H9 (cell line): ENCODE measurements at regions not wholly inside any gene's neighbourhood (a gene's known extent, or its start where the extent isn't known, plus 50 kb on each side); places are given as distances from the start of the nearest gene placed in this dataset.

Experiments used
- DNase-seq: peaks from one replicate; pipeline ENCODE4 v3.0.0-alpha.2; 2017
- H2AFZ ChIP-seq: one replicate; pipeline ENCODE4 v1.6.1; 2013; ENCODE audit warnings: mild to moderate bottlenecking, low read length, control low read depth, moderate library complexity
- H2AK5ac ChIP-seq: 2 replicates; pipeline ENCODE4 v1.6.1; 2013; ENCODE audit warnings: low read length, control low read depth, mixed read lengths; ENCODE audit not compliant: insufficient read length
- H2BK120ac ChIP-seq: one replicate; pipeline ENCODE4 v1.6.1; 2013; ENCODE audit warnings: low read depth, mild to moderate bottlenecking, low read length, control low read depth, inconsistent platforms; ENCODE audit not compliant: poor library complexity, severe bottlenecking
- H2BK12ac ChIP-seq: 2 replicates; pipeline ENCODE4 v1.6.1; 2013; ENCODE audit warnings: low read length, control low read depth, mixed read lengths, low read depth; ENCODE audit not compliant: insufficient read length
- H2BK15ac ChIP-seq: 2 replicates; pipeline ENCODE4 v1.6.1; 2013; ENCODE audit warnings: low read depth, low read length, control low read depth
- H2BK20ac ChIP-seq: one replicate; pipeline ENCODE4 v1.6.1; 2013; ENCODE audit warnings: low read depth, mild to moderate bottlenecking, low read length, control low read depth, inconsistent platforms; ENCODE audit not compliant: poor library complexity, severe bottlenecking
- H2BK5ac ChIP-seq: 2 replicates; pipeline ENCODE4 v1.6.1; 2013; ENCODE audit warnings: low read length, control low read depth, mixed read lengths; ENCODE audit not compliant: insufficient read length
- H3K14ac ChIP-seq: 2 replicates; pipeline ENCODE4 v1.6.1; 2013; ENCODE audit warnings: low read length, control low read depth; ENCODE audit not compliant: insufficient read depth
- H3K18ac ChIP-seq: 2 replicates; pipeline ENCODE4 v1.6.1; 2013; ENCODE audit warnings: low read depth, mild to moderate bottlenecking, mixed read lengths, low read length, control low read depth; ENCODE audit not compliant: insufficient read length
- H3K23ac ChIP-seq: 2 replicates; pipeline ENCODE4 v1.6.1; 2013; ENCODE audit warnings: low read length, control low read depth, mixed read lengths, low read depth; ENCODE audit not compliant: insufficient read length
- H3K23me2 ChIP-seq: 2 replicates; pipeline ENCODE4 v1.6.1; 2013; ENCODE audit warnings: low read depth, mild to moderate bottlenecking, mixed read lengths, low read length, control low read depth; ENCODE audit not compliant: insufficient read length, poor library complexity, severe bottlenecking
- H3K27ac ChIP-seq: 2 replicates; pipeline ENCODE4 v1.5.1; 2013; ENCODE audit warnings: low read length, control low read depth, mixed read lengths, low read depth; ENCODE audit not compliant: insufficient read length
- H3K27me3 ChIP-seq: 2 replicates; pipeline ENCODE4 v1.6.1; 2013; ENCODE audit warnings: low read length, control low read depth, inconsistent platforms; ENCODE audit not compliant: insufficient read depth
- H3K4ac ChIP-seq: 2 replicates; pipeline ENCODE4 v1.6.1; 2013; ENCODE audit warnings: low read depth, mild to moderate bottlenecking, control low read depth, inconsistent platforms, low read length, moderate library complexity
- H3K4me1 ChIP-seq: 2 replicates; pipeline ENCODE4 v1.6.1; 2013; ENCODE audit warnings: low read length, control low read depth, inconsistent platforms; ENCODE audit not compliant: insufficient read depth
- H3K4me2 ChIP-seq: 2 replicates; pipeline ENCODE4 v1.6.1; 2013; ENCODE audit warnings: low read length, control low read depth, mixed read lengths; ENCODE audit not compliant: insufficient read length, insufficient read depth
- H3K56ac ChIP-seq: 2 replicates; pipeline ENCODE4 v1.6.1; 2013; ENCODE audit warnings: low read depth, mild to moderate bottlenecking, mixed read lengths, low read length, control low read depth; ENCODE audit not compliant: insufficient read length
- H3K79me1 ChIP-seq: 2 replicates; pipeline ENCODE4 v1.6.1; 2013; ENCODE audit warnings: low read depth, mild to moderate bottlenecking, moderate library complexity, low read length, control low read depth, inconsistent platforms; ENCODE audit not compliant: insufficient read depth, poor library complexity, severe bottlenecking
- H3K79me2 ChIP-seq: 2 replicates; pipeline ENCODE4 v1.6.1; 2013; ENCODE audit warnings: low read length, control low read depth, inconsistent platforms; ENCODE audit not compliant: insufficient read depth
- H3K9ac ChIP-seq: 2 replicates; pipeline ENCODE4 v1.6.1; 2013; ENCODE audit warnings: low read length, control low read depth, mixed read lengths; ENCODE audit not compliant: insufficient read length; ENCODE audit errors: extremely low read depth
- H3K9me3 ChIP-seq: one replicate; pipeline ENCODE4 v1.6.1; 2013; ENCODE audit warnings: low read depth, low read length, inconsistent platforms; ENCODE audit not compliant: control insufficient read depth
- H3T11ph ChIP-seq: one replicate; pipeline ENCODE4 v1.6.1; 2013; ENCODE audit warnings: mild to moderate bottlenecking, low read length, control low read depth, inconsistent platforms
- H4K20me1 ChIP-seq: one replicate; pipeline ENCODE4 v1.6.1; 2013; ENCODE audit not compliant: control insufficient read depth, insufficient read length, insufficient read depth
- H4K5ac ChIP-seq: 2 replicates; pipeline ENCODE4 v1.6.1; 2013; ENCODE audit warnings: low read depth, mild to moderate bottlenecking, mixed read lengths, low read length, control low read depth; ENCODE audit not compliant: insufficient read length
- H4K8ac ChIP-seq: replicated peaks from 2 replicates; pipeline ENCODE4 v1.6.1; 2013; ENCODE audit warnings: low read length, control low read depth, mixed read lengths, low read depth; ENCODE audit not compliant: insufficient read length
- H4K91ac ChIP-seq: 2 replicates; pipeline ENCODE4 v1.6.1; 2013; ENCODE audit warnings: low read depth, mild to moderate bottlenecking, moderate library complexity, mixed read lengths, low read length, control low read depth; ENCODE audit not compliant: insufficient read length
- H3K27ac Mint-ChIP-seq, 3 experiments: 2 replicates in 2 of 3; 3 replicates in 1 of 3; pipeline ENCODE4 v1.8.0; 2020 to 2021; ENCODE audit warnings: mixed read lengths in 3 of 3, mild to moderate bottlenecking in 1 of 3, moderate library complexity in 1 of 3
- H3K27me3 Mint-ChIP-seq: 2 replicates; pipeline ENCODE4 v1.8.0; 2021; ENCODE audit warnings: low read depth, mild to moderate bottlenecking, moderate library complexity, mixed read lengths
- H3K36me3 Mint-ChIP-seq, 3 experiments: 2 replicates in 2 of 3; 3 replicates in 1 of 3; pipeline ENCODE4 v1.8.0; 2020 to 2021; ENCODE audit warnings: low read depth in 3 of 3, mixed read lengths in 3 of 3; ENCODE audit not compliant: insufficient read depth in 1 of 3
- H3K4me1 Mint-ChIP-seq, 2 experiments: 2 replicates each; pipeline ENCODE4 v1.8.0; 2020; ENCODE audit warnings: mixed read lengths in 2 of 2
- H3K4me3 Mint-ChIP-seq, 2 experiments: 2 replicates in 1 of 2; 3 replicates in 1 of 2; pipeline ENCODE4 v1.8.0; 2020 to 2021; ENCODE audit warnings: mild to moderate bottlenecking in 2 of 2, mixed read lengths in 2 of 2, moderate library complexity in 1 of 2
- H3K9me3 Mint-ChIP-seq, 2 experiments: 2 replicates in 1 of 2; 3 replicates in 1 of 2; pipeline ENCODE4 v1.8.0; 2020; ENCODE audit warnings: mild to moderate bottlenecking in 2 of 2, mixed read lengths in 2 of 2, moderate library complexity in 1 of 2
- WGBS: extraction: QIAGEN DNeasy Blood & Tissue Kit; methylation state at CpG from one replicate; pipeline ENCODE4 v1.1.7; 2013; ENCODE audit warnings: missing lambda C conversion rate, low lambda C conversion rate, mixed read lengths; ENCODE audit not compliant: insufficient read length; ENCODE audit errors: extremely low coverage; 5-methylcytosine and 5-hydroxymethylcytosine counted together
- TF ChIP-seq, protein P1 (sequence below): fragments of 200-600 bp; sonication (generic); conservative IDR thresholded peaks from 3 replicates; pipeline ENCODE4 v1.8.0; 2021; ENCODE audit warnings: antibody characterized with exemption, mild to moderate bottlenecking

DNA sequence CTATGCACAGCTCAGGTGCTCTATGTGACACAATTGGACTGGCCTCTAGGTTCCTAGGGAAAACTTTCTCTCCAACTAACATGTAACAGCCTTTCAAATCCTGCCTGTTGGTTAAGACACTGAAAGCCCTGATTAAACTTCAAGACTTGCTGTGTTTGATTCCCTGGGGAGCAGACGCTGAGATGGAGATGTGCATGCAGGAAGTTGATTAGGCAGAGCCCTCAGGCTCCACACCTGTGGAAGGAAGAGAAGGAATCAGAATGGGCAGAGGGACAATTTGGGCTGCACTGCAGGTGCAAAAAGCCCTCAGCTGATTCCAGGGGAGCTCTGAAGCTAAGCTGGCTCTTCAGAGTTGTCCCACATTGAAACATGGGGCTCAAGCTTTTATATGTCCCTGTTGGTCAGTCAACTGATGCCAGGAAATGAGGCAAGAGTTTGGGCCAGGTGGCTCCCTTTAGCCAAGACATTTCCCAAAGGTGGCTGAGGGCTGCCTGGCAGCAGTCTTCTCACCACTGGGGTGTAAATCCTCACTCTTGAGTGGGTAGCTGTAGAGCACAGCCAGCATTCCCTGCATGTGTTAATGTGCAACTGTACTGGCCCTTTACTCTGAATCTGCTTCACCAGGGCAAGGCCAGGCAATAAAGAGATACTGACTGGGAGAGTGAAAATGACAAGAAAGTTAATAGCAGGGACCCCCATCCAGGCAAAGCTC, 199.5 kb upstream of the DDX18 start:
- no peak overlapping the region for H3K23ac ChIP-seq
- no peak overlapping the region for H3T11ph ChIP-seq
- H3K23me2 ChIP-seq, result no peaks in the 10 kb centered on the region
- peak overlapping the region; percentile 35 to 54 (median 41); a peak in 2 of 7 replicates for H3K27ac Mint-ChIP-seq
- no peak overlapping the region for H4K8ac ChIP-seq
- no peak overlapping the region for H2BK5ac ChIP-seq
- TF ChIP-seq, protein P1, sequence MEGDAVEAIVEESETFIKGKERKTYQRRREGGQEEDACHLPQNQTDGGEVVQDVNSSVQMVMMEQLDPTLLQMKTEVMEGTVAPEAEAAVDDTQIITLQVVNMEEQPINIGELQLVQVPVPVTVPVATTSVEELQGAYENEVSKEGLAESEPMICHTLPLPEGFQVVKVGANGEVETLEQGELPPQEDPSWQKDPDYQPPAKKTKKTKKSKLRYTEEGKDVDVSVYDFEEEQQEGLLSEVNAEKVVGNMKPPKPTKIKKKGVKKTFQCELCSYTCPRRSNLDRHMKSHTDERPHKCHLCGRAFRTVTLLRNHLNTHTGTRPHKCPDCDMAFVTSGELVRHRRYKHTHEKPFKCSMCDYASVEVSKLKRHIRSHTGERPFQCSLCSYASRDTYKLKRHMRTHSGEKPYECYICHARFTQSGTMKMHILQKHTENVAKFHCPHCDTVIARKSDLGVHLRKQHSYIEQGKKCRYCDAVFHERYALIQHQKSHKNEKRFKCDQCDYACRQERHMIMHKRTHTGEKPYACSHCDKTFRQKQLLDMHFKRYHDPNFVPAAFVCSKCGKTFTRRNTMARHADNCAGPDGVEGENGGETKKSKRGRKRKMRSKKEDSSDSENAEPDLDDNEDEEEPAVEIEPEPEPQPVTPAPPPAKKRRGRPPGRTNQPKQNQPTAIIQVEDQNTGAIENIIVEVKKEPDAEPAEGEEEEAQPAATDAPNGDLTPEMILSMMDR, result no peak
- no peak overlapping the region for H3K56ac ChIP-seq
- no CpG with 5 or more reads among the region's 1 CpG for WGBS
- H3K4me1 Mint-ChIP-seq, result peaks cover 16 to 23% of the 10 kb centered on the region in 2 experiments
- no peaks in the 10 kb centered on the region for H3K79me1 ChIP-seq
- H2BK15ac ChIP-seq, result no peak overlapping the region
- H3K14ac ChIP-seq, result no peak overlapping the region
- H3K4ac ChIP-seq, result no peak overlapping the region
- H2AK5ac ChIP-seq, result no peak overlapping the region
- no peak overlapping the region for H4K5ac ChIP-seq
- H3K4me3 Mint-ChIP-seq, result no peak overlapping the region
- H3K4me2 ChIP-seq, result no peak overlapping the region
- H2BK120ac ChIP-seq, result no peak overlapping the region
- no peaks in the 10 kb centered on the region for H4K20me1 ChIP-seq
- H2BK12ac ChIP-seq, result no peak overlapping the region
- no peaks in the 10 kb centered on the region; the same call in 1 of the 2 replicates for H3K4me1 ChIP-seq
- no peak overlapping the region for H3K9ac ChIP-seq
- peak; percentile 49 for DNase-seq
- H3K27ac ChIP-seq, result no peak overlapping the region
- no peak overlapping the region for H2AFZ ChIP-seq
- H3K9me3 ChIP-seq, result no peaks in the 10 kb centered on the region
- no peaks in the 10 kb centered on the region; a peak in 2 of 7 replicates for H3K36me3 Mint-ChIP-seq
- H4K91ac ChIP-seq, result no peak overlapping the region
- no peaks in the 10 kb centered on the region for H3K79me2 ChIP-seq
- H3K9me3 Mint-ChIP-seq, result no peaks in the 10 kb centered on the region; a peak in 1 of 5 replicates
- H3K27me3 ChIP-seq, result no peaks in the 10 kb centered on the region
- H3K27me3 Mint-ChIP-seq, result no peaks in the 10 kb centered on the region; the same call in 1 of the 2 replicates
- no peak overlapping the region for H2BK20ac ChIP-seq
- H3K18ac ChIP-seq, result no peak overlapping the region
